ENCODE measurements at regions not wholly inside any gene's neighbourhood (a gene's known extent, or its start where the extent isn't known, plus 50 kb on each side); places are given as distances from the start of the nearest gene placed in this dataset.

- Histone ChIP-seq H3K9me3 (ENCODE audit: control insufficient read depth in 2 of 3, insufficient read depth in 1 of 3, low read length in 3 of 3) (no peaks in the 10 kb centered on the region), H3K4me1 (ENCODE audit: control insufficient read depth in 2 of 3, insufficient read depth in 2 of 3, low read depth in 1 of 3, low read length in 3 of 3) (no peaks in the 10 kb centered on the region), H3K27me3 (ENCODE audit: control insufficient read depth, insufficient read depth, low read length) (no peaks in the 10 kb centered on the region), H3K27ac (ENCODE audit: low read depth in 2 of 2, low read length in 2 of 2) (no peak overlapping the region), H3K36me3 (ENCODE audit: control insufficient read depth in 2 of 3, insufficient read depth in 3 of 3, low read length in 3 of 3) (no peaks in the 10 kb centered on the region), H3K4me3 (ENCODE audit: low read length in 3 of 3) (no peak overlapping the region), H3K9ac (ENCODE audit: low read length in 3 of 3) (no peak overlapping the region)
- intact Hi-C loops (cut with DNase I) = no loop called here
- FAIRE-seq (no peak), DNase-seq (no peak)
- TF ChIP-seq CTCF (IDR thresholded peaks at IDR 0.05; ENCODE audit: borderline replicate concordance, extremely low read depth, insufficient read depth) = no peak
Measured at GRCh38 chr5:152113401-152113800, 188.8 kb upstream of the GLRA1 start.

DNA sequence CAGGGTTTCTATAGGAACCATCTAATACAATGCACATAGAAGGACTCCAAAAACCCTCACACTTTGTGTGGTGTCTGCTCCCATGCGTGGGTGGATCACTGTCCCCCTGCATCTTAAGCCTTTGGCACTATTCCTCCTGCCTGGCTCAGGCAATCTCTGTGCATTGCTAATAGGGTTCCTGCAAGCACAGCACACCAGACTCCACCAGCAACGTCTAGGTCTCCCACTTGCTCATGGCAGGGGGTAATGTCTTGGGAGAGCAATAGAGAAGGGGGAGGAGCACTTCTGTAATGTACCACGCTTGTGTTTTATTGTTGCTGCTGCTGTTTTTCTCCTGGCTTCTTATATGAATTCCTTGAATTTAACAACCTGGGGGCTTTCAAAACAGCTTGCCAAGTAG lies 182.6 kb upstream of the GLRA1 start:
- no peaks in the 10 kb centered on the region for H3K9me3 ChIP-seq (ENCODE audit: control insufficient read depth in 2 of 3, insufficient read depth in 1 of 3, low read length in 3 of 3)
- intact Hi-C loops (cut with DNase I) = no loop called here
- H3K4me3 ChIP-seq (ENCODE audit: low read length in 3 of 3) = no peak overlapping the region
- no peaks in the 10 kb centered on the region for H3K4me1 ChIP-seq (ENCODE audit: control insufficient read depth in 2 of 3, insufficient read depth in 2 of 3, low read depth in 1 of 3, low read length in 3 of 3)
- DNase-seq (no peak), FAIRE-seq (no peak)
- no peaks in the 10 kb centered on the region for H3K27me3 ChIP-seq (ENCODE audit: control insufficient read depth, insufficient read depth, low read length)
- H3K9ac ChIP-seq (ENCODE audit: low read length in 3 of 3) = no peak overlapping the region
- no peak overlapping the region for H3K27ac ChIP-seq (ENCODE audit: low read depth in 2 of 2, low read length in 2 of 2)
- no peaks in the 10 kb centered on the region for H3K36me3 ChIP-seq (ENCODE audit: control insufficient read depth in 2 of 3, insufficient read depth in 3 of 3, low read length in 3 of 3)
- no peak for TF ChIP-seq CTCF (IDR thresholded peaks at IDR 0.05; ENCODE audit: borderline replicate concordance, extremely low read depth, insufficient read depth)

- no peaks in the 10 kb centered on the region for H3K9me3 ChIP-seq (ENCODE audit: control insufficient read depth in 2 of 3, insufficient read depth in 1 of 3, low read length in 3 of 3)
- TF ChIP-seq CTCF (IDR thresholded peaks at IDR 0.05; ENCODE audit: borderline replicate concordance, extremely low read depth, insufficient read depth) = no peak
- FAIRE-seq = no peak
- no peak overlapping the region for H3K4me3 ChIP-seq (ENCODE audit: low read length in 3 of 3)
- H3K9ac ChIP-seq (ENCODE audit: low read length in 3 of 3) = no peak overlapping the region
- intact Hi-C loops (cut with DNase I) = no loop called here
- DNase-seq = no peak
- H3K4me1 ChIP-seq (ENCODE audit: control insufficient read depth in 2 of 3, insufficient read depth in 2 of 3, low read depth in 1 of 3, low read length in 3 of 3) = no peaks in the 10 kb centered on the region
- H3K27ac ChIP-seq (ENCODE audit: low read depth in 2 of 2, low read length in 2 of 2) = no peak overlapping the region
- H3K27me3 ChIP-seq (ENCODE audit: control insufficient read depth, insufficient read depth, low read length) = no peaks in the 10 kb centered on the region
- no peaks in the 10 kb centered on the region for H3K36me3 ChIP-seq (ENCODE audit: control insufficient read depth in 2 of 3, insufficient read depth in 3 of 3, low read length in 3 of 3)
Measured at GRCh38 chr5:152106571-152106970, 181.9 kb upstream of the GLRA1 start.

- intact Hi-C loops (cut with DNase I) = no loop called here
- FAIRE-seq = no peak
- no peak overlapping the region for H3K4me3 ChIP-seq (ENCODE audit: low read length in 3 of 3)
Measured at GRCh38 chr5:152105085-152105484, 180.4 kb upstream of the GLRA1 start.

More at GRCh38 chr5:152105085-152105484, 180.4 kb upstream of the GLRA1 start:
- no peaks in the 10 kb centered on the region for H3K4me1 ChIP-seq (ENCODE audit: control insufficient read depth in 2 of 3, insufficient read depth in 2 of 3, low read depth in 1 of 3, low read length in 3 of 3)
- no peak overlapping the region for H3K27ac ChIP-seq (ENCODE audit: low read depth in 2 of 2, low read length in 2 of 2)
- no peaks in the 10 kb centered on the region for H3K27me3 ChIP-seq (ENCODE audit: control insufficient read depth, insufficient read depth, low read length)
- H3K36me3 ChIP-seq (ENCODE audit: control insufficient read depth in 2 of 3, insufficient read depth in 3 of 3, low read length in 3 of 3) = no peaks in the 10 kb centered on the region
- DNase-seq = no peak
- no peak overlapping the region for H3K9ac ChIP-seq (ENCODE audit: low read length in 3 of 3)
- H3K9me3 ChIP-seq (ENCODE audit: control insufficient read depth in 2 of 3, insufficient read depth in 1 of 3, low read length in 3 of 3) = no peaks in the 10 kb centered on the region
- TF ChIP-seq CTCF (IDR thresholded peaks at IDR 0.05; ENCODE audit: borderline replicate concordance, extremely low read depth, insufficient read depth) = no peak
